ENCODE measurements at regions not wholly inside any gene's neighbourhood (a gene's known extent, or its start where the extent isn't known, plus 50 kb on each side); places are given as distances from the start of the nearest gene placed in this dataset.

- peaks cover 8% of the 10 kb centered on the region for H3K36me3 Mint-ChIP-seq (ENCODE audit: insufficient read depth)
- ATAC-seq: no peak
- no peaks in the 10 kb centered on the region for H3K9me3 Mint-ChIP-seq
- H3K4me3 Mint-ChIP-seq: no peak overlapping the region
- no peaks in the 10 kb centered on the region for H3K27me3 Mint-ChIP-seq (ENCODE audit: low read depth)
- H3K4me1 Mint-ChIP-seq (ENCODE audit: low read depth): peaks cover 20% of the 10 kb centered on the region
- DNase-seq: no peak
These were observed 137.9 kb upstream of the ITGA4 start for GRCh38 chr2:181319286-181319685.

- Mint-ChIP-seq H3K36me3 (ENCODE audit: insufficient read depth) (peaks cover 8% of the 10 kb centered on the region), H3K4me1 (ENCODE audit: low read depth) (peaks cover 20% of the 10 kb centered on the region), H3K27me3 (ENCODE audit: low read depth) (no peaks in the 10 kb centered on the region), H3K4me3 (no peak overlapping the region), H3K9me3 (no peaks in the 10 kb centered on the region)
- no peak for DNase-seq
- ATAC-seq: no peak
These were observed 136.5 kb upstream of the ITGA4 start for GRCh38 chr2:181320638-181321037.

- peaks cover 12% of the 10 kb centered on the region for H3K9me3 Mint-ChIP-seq
- no peak overlapping the region for H3K4me3 Mint-ChIP-seq
- peaks cover 16% of the 10 kb centered on the region for H3K4me1 Mint-ChIP-seq (ENCODE audit: low read depth)
- peaks cover 17% of the 10 kb centered on the region for H3K36me3 Mint-ChIP-seq (ENCODE audit: insufficient read depth)
- H3K27me3 Mint-ChIP-seq (ENCODE audit: low read depth): no peaks in the 10 kb centered on the region
- ATAC-seq (no peak), DNase-seq (no peak)
These were observed 132.3 kb upstream of the ITGA4 start for GRCh38 chr2:181324912-181325311.

GRCh38 chr2:181326661-181327060, 130.5 kb upstream of the ITGA4 start:
- no peaks in the 10 kb centered on the region for H3K27me3 Mint-ChIP-seq (ENCODE audit: low read depth)
- DNase-seq (no peak), ATAC-seq (no peak)
- peaks cover 20% of the 10 kb centered on the region for H3K9me3 Mint-ChIP-seq
- no peak overlapping the region for H3K4me3 Mint-ChIP-seq
- peaks cover 15% of the 10 kb centered on the region for H3K36me3 Mint-ChIP-seq (ENCODE audit: insufficient read depth)
- peaks cover 10% of the 10 kb centered on the region for H3K4me1 Mint-ChIP-seq (ENCODE audit: low read depth)

- DNase-seq (no peak), ATAC-seq (no peak)
- Mint-ChIP-seq H3K4me3 (no peak overlapping the region), H3K36me3 (ENCODE audit: insufficient read depth) (peaks cover 11% of the 10 kb centered on the region), H3K4me1 (ENCODE audit: low read depth) (peaks cover 21% of the 10 kb centered on the region), H3K9me3 (peaks cover 20% of the 10 kb centered on the region), H3K27me3 (ENCODE audit: low read depth) (no peaks in the 10 kb centered on the region)
These were observed 126.9 kb upstream of the ITGA4 start for GRCh38 chr2:181330286-181330685.

- ATAC-seq (no peak), DNase-seq (no peak)
- no peaks in the 10 kb centered on the region for H3K27me3 Mint-ChIP-seq (ENCODE audit: low read depth)
- H3K4me3 Mint-ChIP-seq: no peak overlapping the region
- H3K4me1 Mint-ChIP-seq (ENCODE audit: low read depth): peaks cover 11% of the 10 kb centered on the region
- H3K9me3 Mint-ChIP-seq: peaks cover 20% of the 10 kb centered on the region
- peaks cover 11% of the 10 kb centered on the region for H3K36me3 Mint-ChIP-seq (ENCODE audit: insufficient read depth)
These were observed 125.1 kb upstream of the ITGA4 start for GRCh38 chr2:181332044-181332605.

- Mint-ChIP-seq H3K4me1 (ENCODE audit: low read depth) (peaks cover 11% of the 10 kb centered on the region), H3K4me3 (no peak overlapping the region), H3K36me3 (ENCODE audit: insufficient read depth) (peaks cover 10% of the 10 kb centered on the region), H3K9me3 (peaks cover 14% of the 10 kb centered on the region), H3K27me3 (ENCODE audit: low read depth) (no peaks in the 10 kb centered on the region)
- ATAC-seq (peak; percentile 37 to 78), DNase-seq (no peak)
These were observed 122.9 kb upstream of the ITGA4 start for GRCh38 chr2:181334158-181334826.

GRCh38 chr2:181340891-181341290, 116.3 kb upstream of the ITGA4 start:
- H3K4me1 Mint-ChIP-seq (ENCODE audit: low read depth): no peaks in the 10 kb centered on the region
- no peak overlapping the region for H3K4me3 Mint-ChIP-seq
- H3K27me3 Mint-ChIP-seq (ENCODE audit: low read depth): no peaks in the 10 kb centered on the region
- no peak for DNase-seq
- no peak for ATAC-seq
- H3K9me3 Mint-ChIP-seq: no peaks in the 10 kb centered on the region
- peaks cover 17% of the 10 kb centered on the region for H3K36me3 Mint-ChIP-seq (ENCODE audit: insufficient read depth)

GRCh38 chr2:181341855-181342600, 115.2 kb upstream of the ITGA4 start:
- ATAC-seq (no peak), DNase-seq (no peak)
- Mint-ChIP-seq H3K4me3 (no peak overlapping the region), H3K9me3 (no peaks in the 10 kb centered on the region), H3K27me3 (ENCODE audit: low read depth) (no peaks in the 10 kb centered on the region), H3K4me1 (ENCODE audit: low read depth) (no peaks in the 10 kb centered on the region), H3K36me3 (ENCODE audit: insufficient read depth) (peaks cover 17% of the 10 kb centered on the region)

- H3K4me1 Mint-ChIP-seq (ENCODE audit: low read depth): peaks cover 12% of the 10 kb centered on the region
- peak in 1 of 2 donors; percentile 61 for ATAC-seq
- no peak for DNase-seq
- peaks cover 3% of the 10 kb centered on the region for H3K36me3 Mint-ChIP-seq (ENCODE audit: insufficient read depth)
- no peaks in the 10 kb centered on the region for H3K27me3 Mint-ChIP-seq (ENCODE audit: low read depth)
- no peaks in the 10 kb centered on the region for H3K9me3 Mint-ChIP-seq
- no peak overlapping the region for H3K4me3 Mint-ChIP-seq
These were observed 108.9 kb upstream of the ITGA4 start for GRCh38 chr2:181348107-181348837.

GRCh38 chr2:181352158-181352557, 105.0 kb upstream of the ITGA4 start:
- DNase-seq (no peak), ATAC-seq (no peak)
- peaks cover 7% of the 10 kb centered on the region for H3K36me3 Mint-ChIP-seq (ENCODE audit: insufficient read depth)
- no peak overlapping the region for H3K4me3 Mint-ChIP-seq
- no peaks in the 10 kb centered on the region for H3K9me3 Mint-ChIP-seq
- H3K4me1 Mint-ChIP-seq (ENCODE audit: low read depth): peaks cover 12% of the 10 kb centered on the region
- H3K27me3 Mint-ChIP-seq (ENCODE audit: low read depth): no peaks in the 10 kb centered on the region

GRCh38 chr2:181354626-181355025, 102.6 kb upstream of the ITGA4 start:
- no peak for ATAC-seq
- peaks cover 8% of the 10 kb centered on the region for H3K4me1 Mint-ChIP-seq (ENCODE audit: low read depth)
- no peak overlapping the region for H3K4me3 Mint-ChIP-seq
- H3K36me3 Mint-ChIP-seq (ENCODE audit: insufficient read depth): peaks cover 7% of the 10 kb centered on the region
- DNase-seq: no peak
- no peaks in the 10 kb centered on the region for H3K27me3 Mint-ChIP-seq (ENCODE audit: low read depth)
- H3K9me3 Mint-ChIP-seq: no peaks in the 10 kb centered on the region

GRCh38 chr2:181356526-181357130, 100.6 kb upstream of the ITGA4 start:
- peaks cover 4% of the 10 kb centered on the region for H3K4me1 Mint-ChIP-seq (ENCODE audit: low read depth)
- ATAC-seq: no peak
- no peaks in the 10 kb centered on the region for H3K27me3 Mint-ChIP-seq (ENCODE audit: low read depth)
- H3K4me3 Mint-ChIP-seq: no peak overlapping the region
- DNase-seq: no peak
- no peaks in the 10 kb centered on the region for H3K9me3 Mint-ChIP-seq
- H3K36me3 Mint-ChIP-seq (ENCODE audit: insufficient read depth): peaks cover 5% of the 10 kb centered on the region

- no peak for DNase-seq
- no peak for ATAC-seq
- Mint-ChIP-seq H3K27me3 (ENCODE audit: low read depth) (no peaks in the 10 kb centered on the region), H3K4me1 (ENCODE audit: low read depth) (no peaks in the 10 kb centered on the region), H3K4me3 (no peak overlapping the region), H3K9me3 (no peaks in the 10 kb centered on the region), H3K36me3 (ENCODE audit: insufficient read depth) (peaks cover 5% of the 10 kb centered on the region)
These were observed 99.2 kb upstream of the ITGA4 start for GRCh38 chr2:181357979-181358378.

All from activated T-cell treated with anti-CD3 and anti-CD28 coated beads, Interleukin-2, amount 50 U/mL, for 4 hours (primary cell).